Stimulated activated CD8-positive, alpha-beta memory T cell treated with anti-CD3 and anti-CD28 coated beads, Interleukin-4, amount 100 ng/mL, for 4 hours (primary cell): ENCODE measurements at regions not wholly inside any gene's neighbourhood (a gene's known extent, or its start where the extent isn't known, plus 50 kb on each side); places are given as distances from the start of the nearest gene placed in this dataset.

Source experiments
- DNase-seq, 2 donors: peaks; one replicate each; pipeline ENCODE4 v3.0.0-alpha.2; 2020; ENCODE audit warnings: low read depth in 2 of 2, low spot score in 1 of 2

DNA sequence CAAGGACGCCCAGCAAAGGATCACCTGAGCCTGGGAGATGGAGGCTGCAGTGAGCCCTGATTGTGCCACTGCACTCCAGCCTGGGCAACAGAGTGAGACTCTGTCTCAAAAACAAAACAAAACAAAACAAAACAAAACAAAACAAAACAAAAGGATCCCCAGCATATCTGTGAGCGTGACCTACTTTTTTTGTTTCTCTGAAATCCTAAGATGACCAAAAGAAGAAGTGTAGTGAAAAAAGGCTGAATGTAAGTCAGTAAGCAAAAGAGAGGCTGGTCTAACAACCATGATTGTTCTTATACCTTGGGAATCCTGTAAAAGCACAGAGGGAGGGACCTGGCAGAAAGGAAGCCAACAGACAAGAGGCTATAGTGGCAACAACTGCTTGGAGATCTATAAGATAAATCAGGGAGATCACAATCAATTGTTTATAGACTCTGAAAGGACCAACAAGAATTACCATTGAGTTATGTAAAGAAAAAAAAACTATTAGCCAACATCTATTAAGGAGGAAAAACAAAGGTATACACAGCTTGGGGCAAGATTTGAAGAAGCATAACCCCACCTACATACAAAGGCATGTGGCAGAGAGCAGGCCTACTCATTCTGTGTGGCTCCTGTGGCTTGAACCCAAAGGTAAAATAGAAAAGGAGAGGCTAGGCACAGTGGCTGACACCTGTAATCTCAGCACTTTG lies 255.2 kb upstream of the KLF14 start:
- DNase-seq: no peak

- DNase-seq: no peak
Measured at GRCh38 chr7:130990178-130990832, 256.3 kb upstream of the KLF14 start.

DNA sequence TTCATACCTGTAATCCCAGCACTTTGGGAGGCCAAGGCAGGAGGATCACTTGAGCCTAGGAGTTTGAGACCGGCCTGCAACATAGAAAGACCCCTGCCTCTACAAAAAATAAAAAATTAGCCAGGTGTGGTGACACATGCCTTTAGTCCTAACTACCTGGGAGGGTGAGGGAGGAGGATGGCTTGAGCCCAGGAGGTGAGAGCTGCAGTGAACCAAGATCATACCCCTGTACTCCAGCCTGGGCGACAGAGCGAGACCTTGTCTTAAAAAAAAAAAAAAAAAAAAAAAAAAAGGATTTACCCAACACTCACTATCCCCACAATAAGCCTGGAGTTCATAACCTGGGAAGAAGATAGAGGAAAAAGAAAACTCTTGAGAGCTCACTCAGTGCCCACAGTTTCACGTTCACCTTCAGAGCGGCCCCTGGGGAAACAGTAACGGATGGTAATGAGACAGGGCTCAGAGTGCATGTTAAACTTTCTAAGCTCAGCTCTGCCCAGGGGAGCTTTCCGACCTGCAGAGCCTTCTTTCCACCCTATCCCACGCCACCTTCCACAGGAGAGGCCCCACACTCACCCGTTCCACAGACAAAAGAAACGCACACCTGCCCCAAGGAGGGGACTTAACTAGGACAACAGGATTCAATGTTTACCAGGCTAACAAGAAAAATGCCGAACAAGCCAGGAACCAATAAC lies 259.8 kb upstream of the KLF14 start:
- DNase-seq: no peak

- DNase-seq: no peak
Measured at GRCh38 chr7:130994378-130995115, 260.5 kb upstream of the KLF14 start.

DNA sequence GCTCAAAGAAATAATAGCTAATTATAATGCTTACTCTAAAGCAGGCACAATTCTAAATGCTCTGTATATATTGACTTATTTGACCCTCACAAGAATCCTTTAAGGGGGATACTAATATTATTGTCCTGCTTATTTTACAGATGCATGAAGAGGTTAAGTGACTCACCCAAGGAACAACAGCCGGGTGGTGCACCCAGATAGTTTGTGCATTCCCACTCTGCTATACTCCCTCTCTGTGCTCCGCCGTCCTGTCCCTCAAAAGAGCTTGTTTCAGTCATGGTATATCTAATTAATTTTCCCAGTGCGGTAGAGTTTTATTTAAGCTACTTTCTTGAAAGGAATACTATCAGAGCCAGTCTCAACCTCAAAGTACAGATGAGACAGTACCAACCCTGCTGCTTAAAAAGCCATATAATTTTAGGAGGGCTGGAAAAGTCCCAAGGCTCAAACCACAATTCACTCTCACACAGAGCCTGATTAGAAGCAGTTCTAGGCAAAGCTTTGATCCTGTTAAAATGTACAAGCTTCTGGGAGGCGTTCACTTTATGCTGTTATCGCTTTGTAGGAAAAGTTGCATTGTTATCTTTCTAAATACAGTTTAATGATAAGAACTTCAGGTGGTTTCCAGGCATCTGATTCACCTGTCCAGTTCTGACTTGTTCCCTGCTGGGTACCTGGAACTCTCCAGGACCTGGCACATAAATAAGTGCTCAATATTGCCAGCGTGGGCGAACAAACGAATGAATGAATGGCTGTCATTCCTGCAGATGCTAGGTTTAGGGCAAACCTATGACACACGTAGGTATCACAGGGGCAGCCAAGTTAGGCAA lies 261.5 kb upstream of the KLF14 start:
- DNase-seq: no peak

GRCh38 chr7:130996205-130996832 lies 262.3 kb upstream of the KLF14 start:
- no peak for DNase-seq

DNA sequence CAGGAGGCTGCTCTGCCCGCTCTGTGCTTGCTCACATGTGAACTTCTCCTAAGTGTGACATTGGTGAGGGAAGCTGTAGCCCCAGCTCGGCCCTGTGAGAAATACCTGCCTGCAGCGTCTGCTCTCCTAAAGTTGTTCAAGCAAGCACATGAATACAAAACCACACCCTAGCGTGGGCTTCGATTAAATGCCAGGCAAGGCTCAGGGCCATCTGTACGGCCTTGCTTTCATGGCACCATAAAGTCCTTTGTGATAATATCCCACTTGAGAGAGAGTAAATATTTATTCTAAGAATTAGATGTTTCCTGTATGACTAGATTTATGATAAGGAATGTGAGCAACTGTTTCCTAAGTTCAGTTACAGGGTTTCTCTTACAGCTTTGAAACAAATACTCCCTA lies 262.8 kb upstream of the KLF14 start:
- no peak for DNase-seq

DNA sequence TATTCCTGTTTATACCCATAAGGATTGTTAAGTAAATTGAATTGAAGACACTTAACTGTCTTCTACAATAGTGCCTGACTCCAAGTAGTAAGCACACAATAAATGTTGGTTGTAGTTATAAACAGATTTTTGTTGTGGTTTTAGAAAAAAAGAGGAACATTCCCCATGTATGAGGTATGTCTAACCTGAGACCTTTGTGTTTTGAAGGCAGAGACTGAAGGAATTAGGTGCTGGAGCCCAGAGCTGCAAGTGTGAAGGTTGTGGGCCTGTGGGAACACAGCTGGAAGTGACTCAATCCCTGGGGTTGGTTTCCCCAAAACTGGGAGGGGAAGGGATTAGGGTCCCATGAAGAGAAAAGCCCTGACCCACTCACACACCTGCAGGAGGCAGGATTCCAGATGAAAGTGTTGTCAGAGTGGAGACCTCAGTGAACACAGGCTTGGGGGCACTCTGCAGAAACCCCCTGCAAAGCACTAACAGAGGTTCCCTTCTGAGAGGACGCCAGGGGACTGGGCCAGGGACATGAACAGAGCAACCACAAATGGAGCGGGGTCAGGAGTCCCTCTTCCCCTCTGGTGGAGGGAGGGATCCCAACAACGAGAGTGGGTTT lies 265.1 kb upstream of the KLF14 start:
- no peak for DNase-seq

DNA sequence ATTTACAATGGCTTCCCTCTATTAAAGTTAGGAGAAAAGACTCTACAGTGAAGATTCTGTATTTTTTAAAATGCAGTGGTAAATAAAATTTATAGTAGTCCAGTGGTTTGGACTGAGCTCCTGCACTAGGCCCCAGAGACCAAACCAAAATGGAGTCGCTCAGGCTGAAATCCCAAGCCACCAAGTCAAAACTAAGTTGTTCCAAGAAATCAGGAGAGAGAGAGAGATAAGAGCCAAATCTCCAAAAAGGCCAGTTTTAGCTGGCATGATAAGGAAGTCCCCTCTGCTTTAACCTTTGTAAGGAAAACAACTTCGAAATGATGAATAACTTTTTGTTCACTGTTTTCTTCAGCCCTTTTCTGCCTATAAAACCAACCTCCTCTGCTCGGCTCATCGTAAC lies 265.9 kb upstream of the KLF14 start:
- DNase-seq: no peak

DNA sequence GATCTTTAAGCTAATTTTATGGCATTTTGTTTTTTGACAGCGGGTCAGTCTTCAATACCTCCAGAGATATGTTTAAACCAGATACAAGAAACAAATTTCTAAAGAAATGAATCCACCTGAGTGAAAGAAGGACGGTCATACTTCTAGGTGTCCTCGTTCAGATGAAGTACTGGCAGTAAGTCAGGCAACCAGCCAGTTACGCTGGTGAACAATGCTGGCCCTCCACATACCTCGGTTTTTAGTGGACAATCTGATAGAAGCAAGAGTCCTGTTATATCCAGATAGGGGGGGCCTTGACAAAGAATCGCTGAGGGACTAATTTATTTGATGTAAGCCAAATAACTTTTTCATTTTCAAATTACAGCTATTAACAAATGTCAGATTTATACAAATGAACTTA lies 266.4 kb upstream of the KLF14 start:
- no peak for DNase-seq

- no peak for DNase-seq
Measured at GRCh38 chr7:131000873-131001272, 266.9 kb upstream of the KLF14 start.

- DNase-seq: no peak
Measured at GRCh38 chr7:131002600-131002999, 268.6 kb upstream of the KLF14 start.

- DNase-seq: no peak
Measured at GRCh38 chr7:131003634-131004033, 269.6 kb upstream of the KLF14 start.

- no peak for DNase-seq
Measured at GRCh38 chr7:131004371-131004770, 270.4 kb upstream of the KLF14 start.

- peak in 1 of 2 donors; percentile 31 for DNase-seq
Measured at GRCh38 chr7:131007439-131008330, 273.7 kb upstream of the KLF14 start.

GRCh38 chr7:131008840-131009711 lies 275.1 kb upstream of the KLF14 start:
- DNase-seq: no peak

- DNase-seq: no peak
Measured at GRCh38 chr7:131010029-131010716, 276.2 kb upstream of the KLF14 start.
